IMR-90 (cell line): ENCODE measurements at regions not wholly inside any gene's neighbourhood (a gene's known extent, or its start where the extent isn't known, plus 50 kb on each side); places are given as distances from the start of the nearest gene placed in this dataset.

ENCODE experiments used
- BHLHE40 ChIP-seq: fragments of 150-350 bp; IDR thresholded peaks from 2 replicates; pipeline ENCODE4 v1.6.1; 2016; ENCODE audit warnings: mild to moderate bottlenecking, low read depth, low read length
- CEBPB ChIP-seq: IDR thresholded peaks from 2 replicates; pipeline ENCODE4 v1.6.1; 2012; ENCODE audit warnings: low read depth, low read length, improper control_type of control experiment
- MAFK ChIP-seq: IDR thresholded peaks from 2 replicates; pipeline ENCODE4 v1.6.1; 2012; ENCODE audit warnings: low read depth, low read length, improper control_type of control experiment
- MAZ ChIP-seq: IDR thresholded peaks from 2 replicates; pipeline ENCODE4 v1.6.1; 2012; ENCODE audit warnings: low read depth, mild to moderate bottlenecking, low read length, improper control_type of control experiment, moderate library complexity, borderline replicate concordance
- MXI1 ChIP-seq: IDR thresholded peaks from 2 replicates; pipeline ENCODE4 v1.6.1; 2012; ENCODE audit warnings: low read depth, mild to moderate bottlenecking, low read length, moderate library complexity, borderline replicate concordance
- POLR2A ChIP-seq: IDR thresholded peaks from 2 replicates; pipeline ENCODE4 v1.6.1; 2012; ENCODE audit warnings: mild to moderate bottlenecking, low read depth, low read length
- RAD21 ChIP-seq: IDR thresholded peaks from 2 replicates; pipeline ENCODE4 v1.6.1; 2012; ENCODE audit warnings: low read length, improper control_type of control experiment
- RCOR1 ChIP-seq: IDR thresholded peaks from 2 replicates; pipeline ENCODE4 v1.6.1; 2012; ENCODE audit warnings: mild to moderate bottlenecking, low read length, improper control_type of control experiment; ENCODE audit not compliant: insufficient replicate concordance
- RFX5 ChIP-seq: IDR thresholded peaks from 2 replicates; pipeline ENCODE4 v1.8.0; 2012; ENCODE audit warnings: low read depth, mild to moderate bottlenecking, low read length, moderate library complexity
- SMC3 ChIP-seq: fragments of 150-350 bp; IDR thresholded peaks from 2 replicates; pipeline ENCODE4 v1.6.1; 2016; ENCODE audit warnings: low read depth, mild to moderate bottlenecking, antibody characterized with exemption, low read length, moderate library complexity
- TF ChIP-seq, protein P1 (sequence below): conservative IDR thresholded peaks from 2 replicates; pipeline ENCODE4 v1.5.1; 2012; ENCODE audit warnings: mild to moderate bottlenecking, low read depth, low read length, improper control_type of control experiment
- TF ChIP-seq, protein P2 (sequence below): fragments of 150-350 bp; IDR thresholded peaks from 2 replicates; pipeline ENCODE4 v1.6.1; 2017; ENCODE audit warnings: mild to moderate bottlenecking, antibody characterized with exemption, low read length, low read depth
- TF ChIP-seq, protein P3 (sequence below): fragments of 150-350 bp; IDR thresholded peaks from 2 replicates; pipeline ENCODE4 v1.6.1; 2016; ENCODE audit warnings: low read depth, mild to moderate bottlenecking, low read length, moderate library complexity, borderline replicate concordance

DNA sequence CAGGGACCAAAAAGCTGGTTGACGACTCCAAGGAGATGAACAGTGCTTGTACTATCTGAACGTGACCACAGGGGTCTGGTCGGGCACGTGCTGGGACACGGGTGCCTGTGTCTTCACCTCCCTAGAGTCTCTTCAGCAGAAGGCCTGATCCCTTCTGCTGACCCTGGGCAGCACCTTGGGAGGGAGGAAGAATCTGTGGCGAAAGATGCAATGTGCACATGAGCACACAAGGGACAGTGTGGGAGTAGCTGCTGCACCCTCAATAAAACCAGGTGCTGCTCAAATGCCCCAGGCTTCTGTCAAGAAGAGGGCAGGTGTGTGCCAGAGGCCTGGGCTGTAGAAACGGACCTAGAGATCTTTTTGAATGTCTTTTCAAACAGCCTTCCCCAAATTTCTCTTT is 130.6 kb upstream of the THBS2 start:
- TF ChIP-seq, protein P1, sequence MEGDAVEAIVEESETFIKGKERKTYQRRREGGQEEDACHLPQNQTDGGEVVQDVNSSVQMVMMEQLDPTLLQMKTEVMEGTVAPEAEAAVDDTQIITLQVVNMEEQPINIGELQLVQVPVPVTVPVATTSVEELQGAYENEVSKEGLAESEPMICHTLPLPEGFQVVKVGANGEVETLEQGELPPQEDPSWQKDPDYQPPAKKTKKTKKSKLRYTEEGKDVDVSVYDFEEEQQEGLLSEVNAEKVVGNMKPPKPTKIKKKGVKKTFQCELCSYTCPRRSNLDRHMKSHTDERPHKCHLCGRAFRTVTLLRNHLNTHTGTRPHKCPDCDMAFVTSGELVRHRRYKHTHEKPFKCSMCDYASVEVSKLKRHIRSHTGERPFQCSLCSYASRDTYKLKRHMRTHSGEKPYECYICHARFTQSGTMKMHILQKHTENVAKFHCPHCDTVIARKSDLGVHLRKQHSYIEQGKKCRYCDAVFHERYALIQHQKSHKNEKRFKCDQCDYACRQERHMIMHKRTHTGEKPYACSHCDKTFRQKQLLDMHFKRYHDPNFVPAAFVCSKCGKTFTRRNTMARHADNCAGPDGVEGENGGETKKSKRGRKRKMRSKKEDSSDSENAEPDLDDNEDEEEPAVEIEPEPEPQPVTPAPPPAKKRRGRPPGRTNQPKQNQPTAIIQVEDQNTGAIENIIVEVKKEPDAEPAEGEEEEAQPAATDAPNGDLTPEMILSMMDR, result no peak
- TF ChIP-seq SMC3, result no peak
- TF ChIP-seq, protein P2, sequence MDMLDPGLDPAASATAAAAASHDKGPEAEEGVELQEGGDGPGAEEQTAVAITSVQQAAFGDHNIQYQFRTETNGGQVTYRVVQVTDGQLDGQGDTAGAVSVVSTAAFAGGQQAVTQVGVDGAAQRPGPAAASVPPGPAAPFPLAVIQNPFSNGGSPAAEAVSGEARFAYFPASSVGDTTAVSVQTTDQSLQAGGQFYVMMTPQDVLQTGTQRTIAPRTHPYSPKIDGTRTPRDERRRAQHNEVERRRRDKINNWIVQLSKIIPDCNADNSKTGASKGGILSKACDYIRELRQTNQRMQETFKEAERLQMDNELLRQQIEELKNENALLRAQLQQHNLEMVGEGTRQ, result no peak
- no peak for TF ChIP-seq MXI1
- no peak for TF ChIP-seq MAZ
- TF ChIP-seq RAD21, result no peak
- TF ChIP-seq CEBPB, result no peak
- TF ChIP-seq POLR2A, result no peak
- TF ChIP-seq BHLHE40, result no peak
- no peak for TF ChIP-seq RFX5
- TF ChIP-seq RCOR1, result no peak
- TF ChIP-seq, protein P3, sequence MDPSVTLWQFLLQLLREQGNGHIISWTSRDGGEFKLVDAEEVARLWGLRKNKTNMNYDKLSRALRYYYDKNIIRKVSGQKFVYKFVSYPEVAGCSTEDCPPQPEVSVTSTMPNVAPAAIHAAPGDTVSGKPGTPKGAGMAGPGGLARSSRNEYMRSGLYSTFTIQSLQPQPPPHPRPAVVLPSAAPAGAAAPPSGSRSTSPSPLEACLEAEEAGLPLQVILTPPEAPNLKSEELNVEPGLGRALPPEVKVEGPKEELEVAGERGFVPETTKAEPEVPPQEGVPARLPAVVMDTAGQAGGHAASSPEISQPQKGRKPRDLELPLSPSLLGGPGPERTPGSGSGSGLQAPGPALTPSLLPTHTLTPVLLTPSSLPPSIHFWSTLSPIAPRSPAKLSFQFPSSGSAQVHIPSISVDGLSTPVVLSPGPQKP, result no peak
- TF ChIP-seq MAFK, result no peak
